Epithelial cell of esophagus (primary cell): ENCODE measurements at regions not wholly inside any gene's neighbourhood (a gene's known extent, or its start where the extent isn't known, plus 50 kb on each side); places are given as distances from the start of the nearest gene placed in this dataset.
A peak's percentile ranks its signal among the peaks of the same experiment; 100 is the strongest.

Source experiments
- DNase-seq: peaks from one replicate; pipeline ENCODE4 v3.0.0; 2010; ENCODE audit warnings: low read depth
- H3K4me3 ChIP-seq: 2 replicates; pipeline ENCODE4 v1.5.1; 2011; ENCODE audit warnings: mild to moderate bottlenecking, low read length, control low read depth
- TF ChIP-seq, protein P1 (sequence below): IDR thresholded peaks from 2 replicates; pipeline ENCODE4 v1.5.1; 2011; ENCODE audit warnings: low read depth, mild to moderate bottlenecking, low read length, control low read depth, inconsistent platforms; ENCODE audit not compliant: insufficient read depth; ENCODE audit errors: missing control alignments

GRCh38 chr12:84243686-84244085 lies 668.9 kb downstream of the SLC6A15 start:
- no peak for DNase-seq
- H3K4me3 ChIP-seq = no peak overlapping the region
- TF ChIP-seq, protein P1, sequence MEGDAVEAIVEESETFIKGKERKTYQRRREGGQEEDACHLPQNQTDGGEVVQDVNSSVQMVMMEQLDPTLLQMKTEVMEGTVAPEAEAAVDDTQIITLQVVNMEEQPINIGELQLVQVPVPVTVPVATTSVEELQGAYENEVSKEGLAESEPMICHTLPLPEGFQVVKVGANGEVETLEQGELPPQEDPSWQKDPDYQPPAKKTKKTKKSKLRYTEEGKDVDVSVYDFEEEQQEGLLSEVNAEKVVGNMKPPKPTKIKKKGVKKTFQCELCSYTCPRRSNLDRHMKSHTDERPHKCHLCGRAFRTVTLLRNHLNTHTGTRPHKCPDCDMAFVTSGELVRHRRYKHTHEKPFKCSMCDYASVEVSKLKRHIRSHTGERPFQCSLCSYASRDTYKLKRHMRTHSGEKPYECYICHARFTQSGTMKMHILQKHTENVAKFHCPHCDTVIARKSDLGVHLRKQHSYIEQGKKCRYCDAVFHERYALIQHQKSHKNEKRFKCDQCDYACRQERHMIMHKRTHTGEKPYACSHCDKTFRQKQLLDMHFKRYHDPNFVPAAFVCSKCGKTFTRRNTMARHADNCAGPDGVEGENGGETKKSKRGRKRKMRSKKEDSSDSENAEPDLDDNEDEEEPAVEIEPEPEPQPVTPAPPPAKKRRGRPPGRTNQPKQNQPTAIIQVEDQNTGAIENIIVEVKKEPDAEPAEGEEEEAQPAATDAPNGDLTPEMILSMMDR = no peak

DNA sequence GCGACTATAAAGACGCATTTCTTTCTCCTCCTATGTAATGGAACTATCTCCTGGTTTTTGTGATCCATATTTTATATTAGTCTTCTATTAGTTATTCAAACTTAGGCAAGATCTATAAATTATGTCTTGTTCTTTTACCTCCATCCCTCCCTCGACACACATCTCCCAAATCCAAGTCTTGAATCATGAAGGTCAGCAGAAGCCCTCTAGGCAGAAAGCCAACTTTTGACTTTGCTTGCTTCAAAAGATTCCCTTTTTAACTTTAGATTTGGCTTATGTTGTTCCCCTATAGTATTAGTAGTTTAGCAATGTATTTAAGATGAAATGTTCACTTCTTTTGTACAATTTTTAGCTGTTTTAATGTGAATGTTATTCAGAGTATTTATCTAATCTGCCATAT lies 689.8 kb downstream of the SLC6A15 start:
- TF ChIP-seq, protein P1 = no peak
- H3K4me3 ChIP-seq = no peak overlapping the region
- no peak for DNase-seq

GRCh38 chr12:84218406-84218805 lies 694.2 kb downstream of the SLC6A15 start:
- no peak overlapping the region for H3K4me3 ChIP-seq
- DNase-seq = no peak
- TF ChIP-seq, protein P1 = no peak

DNA sequence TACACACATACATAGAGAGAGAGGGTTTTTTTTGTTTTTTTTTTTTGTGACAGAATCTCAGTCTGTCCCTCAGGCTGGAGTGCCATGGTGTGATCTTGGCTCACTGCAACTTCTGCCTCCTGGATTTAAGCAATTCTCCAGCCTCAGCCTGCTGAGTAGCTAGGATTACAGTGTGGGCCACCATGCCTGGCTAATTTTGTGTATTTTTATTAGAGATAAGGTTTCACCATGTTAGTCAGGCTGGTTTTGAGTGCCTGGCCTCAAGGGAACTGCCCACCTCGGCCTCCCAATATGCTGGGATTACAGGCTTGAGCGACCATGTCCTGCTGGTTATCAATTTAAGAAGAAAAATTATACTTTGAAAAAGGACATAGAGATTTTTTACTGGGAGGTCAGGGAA lies 710.6 kb downstream of the SLC6A15 start:
- no peak overlapping the region for H3K4me3 ChIP-seq
- TF ChIP-seq, protein P1 = no peak
- DNase-seq = no peak

- TF ChIP-seq, protein P1 = no peak
- H3K4me3 ChIP-seq = no peak overlapping the region
- no peak for DNase-seq
These were observed 714.2 kb downstream of the SLC6A15 start for GRCh38 chr12:84198294-84198946.

DNA sequence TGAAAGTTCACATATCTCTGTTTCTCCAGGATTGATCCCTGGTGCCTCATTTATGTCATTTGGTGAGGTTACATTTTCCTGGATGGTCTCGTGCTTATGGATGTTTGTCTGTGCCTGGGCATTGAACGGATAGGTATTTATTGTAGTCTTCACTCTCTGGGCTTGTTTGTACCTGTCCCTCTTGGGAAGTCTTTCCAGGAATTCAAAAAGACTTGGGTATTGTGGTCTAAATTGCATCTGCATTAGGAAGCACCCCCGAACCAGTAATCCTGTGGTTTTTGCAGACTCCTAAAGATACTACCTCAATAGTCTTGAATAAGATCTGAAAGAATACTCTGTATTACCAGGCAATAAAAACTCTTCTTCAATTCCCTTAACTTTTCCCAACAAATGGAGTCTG lies 720.8 kb downstream of the SLC6A15 start:
- H3K4me3 ChIP-seq = no peak overlapping the region
- TF ChIP-seq, protein P1 = no peak
- DNase-seq = peak; percentile 51

DNA sequence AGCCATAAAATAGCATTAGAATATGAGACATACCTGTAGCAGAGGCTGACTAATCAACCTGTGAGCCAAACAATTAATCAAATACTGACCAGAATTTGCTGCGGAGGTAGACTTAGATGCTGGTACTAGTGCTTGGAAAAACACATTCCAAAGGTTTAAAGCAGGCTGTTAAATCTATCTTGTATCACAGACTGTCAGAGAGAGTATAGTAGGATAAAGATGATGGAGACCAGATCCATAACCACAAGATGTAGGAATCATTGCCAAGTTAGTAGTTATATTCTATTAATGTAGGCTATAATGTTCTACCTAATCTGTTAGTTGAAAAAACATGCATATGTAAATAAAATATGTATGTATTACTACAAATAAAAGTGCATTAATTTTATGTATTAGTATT lies 726.2 kb downstream of the SLC6A15 start:
- TF ChIP-seq, protein P1 = no peak
- H3K4me3 ChIP-seq = no peak overlapping the region
- DNase-seq = no peak
